Adrenal gland (tissue), 5 donors: ENCODE measurements at regions not wholly inside any gene's neighbourhood (a gene's known extent, or its start where the extent isn't known, plus 50 kb on each side); places are given as distances from the start of the nearest gene placed in this dataset.

Experiments used
- POLR2A ChIP-seq, 2 donors: fragments of 450-650 bp; IDR thresholded peaks; one replicate each; pipeline ENCODE4 v1.6.1; 2017; ENCODE audit warnings: antibody characterized with exemption in 2 of 2, mild to moderate bottlenecking in 2 of 2, moderate library complexity in 1 of 2
- TF ChIP-seq, protein P1 (sequence below), 6 experiments: fragments of 450-650 bp in 4 of 6; fragments of 200-600 bp in 2 of 6; sonication (generic) in 1 of 6; IDR thresholded peaks; 1 replicate in 5 of 6; 2 replicates in 1 of 6; pipeline versions ENCODE4 v1.5.1 to v1.8.0; 2016 to 2021; ENCODE audit warnings: antibody characterized with exemption in 6 of 6, mild to moderate bottlenecking in 2 of 6, moderate library complexity in 1 of 6
- donor health status: DM: no; HTN: no; CAD: no.

DNA sequence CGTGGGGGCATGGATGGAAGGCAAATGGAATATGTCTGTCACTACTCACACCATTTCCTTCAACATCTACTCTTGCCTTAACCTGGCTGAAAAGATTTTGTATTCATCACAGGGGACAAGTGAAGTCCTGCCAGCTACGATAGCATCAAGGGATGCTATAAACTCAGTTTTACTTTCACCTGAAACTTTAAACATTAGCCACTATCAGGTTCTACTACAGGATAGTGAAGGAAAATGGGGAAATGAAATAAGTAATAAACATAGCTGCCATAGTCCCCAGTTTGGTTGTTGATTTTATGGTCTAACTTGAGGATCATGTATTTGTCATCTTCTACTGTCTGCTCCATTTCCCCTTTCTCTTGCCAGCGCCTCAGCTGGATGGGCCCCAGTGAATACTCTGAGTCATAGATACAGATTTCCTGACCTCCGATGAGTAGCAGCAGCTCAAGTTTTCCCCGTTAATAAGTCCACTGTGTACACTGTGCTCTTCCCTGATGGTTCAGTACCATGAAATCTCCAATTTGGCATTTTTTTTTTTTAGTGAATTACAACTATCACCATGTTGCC lies 338.2 kb upstream of the SLCO3A1 start:
- TF ChIP-seq, protein P1, sequence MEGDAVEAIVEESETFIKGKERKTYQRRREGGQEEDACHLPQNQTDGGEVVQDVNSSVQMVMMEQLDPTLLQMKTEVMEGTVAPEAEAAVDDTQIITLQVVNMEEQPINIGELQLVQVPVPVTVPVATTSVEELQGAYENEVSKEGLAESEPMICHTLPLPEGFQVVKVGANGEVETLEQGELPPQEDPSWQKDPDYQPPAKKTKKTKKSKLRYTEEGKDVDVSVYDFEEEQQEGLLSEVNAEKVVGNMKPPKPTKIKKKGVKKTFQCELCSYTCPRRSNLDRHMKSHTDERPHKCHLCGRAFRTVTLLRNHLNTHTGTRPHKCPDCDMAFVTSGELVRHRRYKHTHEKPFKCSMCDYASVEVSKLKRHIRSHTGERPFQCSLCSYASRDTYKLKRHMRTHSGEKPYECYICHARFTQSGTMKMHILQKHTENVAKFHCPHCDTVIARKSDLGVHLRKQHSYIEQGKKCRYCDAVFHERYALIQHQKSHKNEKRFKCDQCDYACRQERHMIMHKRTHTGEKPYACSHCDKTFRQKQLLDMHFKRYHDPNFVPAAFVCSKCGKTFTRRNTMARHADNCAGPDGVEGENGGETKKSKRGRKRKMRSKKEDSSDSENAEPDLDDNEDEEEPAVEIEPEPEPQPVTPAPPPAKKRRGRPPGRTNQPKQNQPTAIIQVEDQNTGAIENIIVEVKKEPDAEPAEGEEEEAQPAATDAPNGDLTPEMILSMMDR (IDR thresholded peaks at IDR 0.05), result no peak
- no peak for TF ChIP-seq POLR2A (IDR thresholded peaks at IDR 0.05)
